ENCODE measurements at regions not wholly inside any gene's neighbourhood (a gene's known extent, or its start where the extent isn't known, plus 50 kb on each side); places are given as distances from the start of the nearest gene placed in this dataset.

DNA sequence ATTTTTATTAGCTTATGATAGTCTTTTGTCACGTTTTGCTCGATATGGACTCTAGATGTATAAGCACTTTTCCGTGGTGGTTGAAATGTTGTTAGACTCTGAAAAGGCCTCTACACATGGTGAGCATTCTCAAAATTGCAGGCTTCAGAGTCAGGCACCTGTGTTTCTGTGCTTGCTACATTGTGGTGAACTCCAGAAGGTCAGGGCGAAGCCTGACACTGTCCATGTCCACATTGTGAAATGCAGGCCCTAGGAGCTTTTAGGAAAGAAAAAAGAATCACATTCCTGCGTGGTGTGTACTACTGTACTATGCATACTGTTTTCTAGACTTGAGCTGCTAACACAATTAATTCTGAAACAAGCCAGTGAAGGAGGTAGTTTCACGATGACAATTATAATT is 86.3 kb downstream of the HS3ST1 start:
- DNase-seq, result no peak

DNA sequence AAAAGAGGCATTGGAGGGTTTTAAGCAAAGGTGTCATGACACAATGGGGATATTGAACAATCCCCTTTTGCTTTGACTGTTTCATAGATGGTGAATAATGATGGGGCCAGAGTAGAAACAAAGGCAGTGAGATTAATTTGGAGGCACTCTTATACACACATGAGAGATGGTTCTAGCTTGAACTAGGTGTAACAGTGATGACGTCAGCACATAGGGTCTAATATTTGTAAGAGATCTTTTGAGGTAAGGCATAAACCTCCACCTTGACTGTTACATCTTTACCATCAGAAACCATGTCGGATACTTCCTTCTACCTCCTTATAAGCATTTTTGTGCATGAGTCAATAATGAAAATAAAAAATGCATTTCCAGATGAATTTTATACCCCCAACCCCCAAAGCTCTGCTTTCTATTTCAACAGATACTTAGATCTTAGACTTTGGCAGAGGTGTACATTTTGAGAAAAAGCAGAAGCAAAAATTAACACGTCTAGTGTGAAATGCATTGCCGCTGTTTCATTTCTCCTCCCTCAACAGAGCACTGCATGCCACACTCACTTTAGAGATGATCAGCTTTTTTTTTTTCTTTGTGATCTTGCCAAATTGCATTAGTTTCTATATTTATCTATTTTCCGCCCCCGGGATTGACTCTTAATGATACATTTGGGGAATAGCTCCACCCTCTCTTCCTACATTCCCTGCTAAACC is 87.2 kb downstream of the HS3ST1 start:
- no peak for DNase-seq

DNA sequence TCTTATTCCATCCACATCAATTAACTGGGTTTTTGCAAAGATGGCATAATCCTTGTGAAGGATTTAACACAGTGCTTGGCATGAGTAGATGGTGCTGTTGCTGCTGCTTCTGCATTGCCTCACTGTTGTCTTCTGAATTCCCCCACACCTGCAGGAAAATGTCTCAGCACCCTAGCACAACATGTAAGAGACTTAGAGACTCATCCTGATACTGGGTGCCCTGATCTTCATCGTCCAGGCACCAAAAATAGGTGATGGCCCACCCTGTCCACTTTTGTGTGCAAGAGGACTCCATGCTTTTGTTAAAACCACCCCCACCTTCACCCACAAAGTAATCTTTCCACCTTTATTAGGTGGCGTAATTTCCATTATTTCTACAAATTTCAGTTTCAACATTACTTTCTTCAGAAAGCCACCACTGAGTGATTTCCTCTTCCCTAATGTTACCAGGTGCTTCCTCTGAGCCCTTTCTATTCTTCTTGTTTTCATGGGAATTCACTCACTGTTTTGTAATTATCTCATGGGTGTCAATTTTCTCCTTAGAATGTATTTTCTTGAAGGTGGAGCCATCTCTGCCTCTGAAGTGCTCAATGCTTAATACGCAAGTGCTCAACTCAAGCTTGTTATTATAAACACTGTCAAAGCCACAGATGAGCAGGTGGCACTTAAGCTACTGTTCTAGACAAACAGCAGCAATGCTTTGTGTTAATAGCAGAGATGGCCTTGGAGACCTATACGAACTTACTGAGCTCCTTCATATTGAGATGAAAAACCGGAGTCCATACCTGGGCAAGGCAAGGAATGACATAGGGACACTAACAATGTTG is 89.5 kb downstream of the HS3ST1 start:
- DNase-seq, result no peak

DNA sequence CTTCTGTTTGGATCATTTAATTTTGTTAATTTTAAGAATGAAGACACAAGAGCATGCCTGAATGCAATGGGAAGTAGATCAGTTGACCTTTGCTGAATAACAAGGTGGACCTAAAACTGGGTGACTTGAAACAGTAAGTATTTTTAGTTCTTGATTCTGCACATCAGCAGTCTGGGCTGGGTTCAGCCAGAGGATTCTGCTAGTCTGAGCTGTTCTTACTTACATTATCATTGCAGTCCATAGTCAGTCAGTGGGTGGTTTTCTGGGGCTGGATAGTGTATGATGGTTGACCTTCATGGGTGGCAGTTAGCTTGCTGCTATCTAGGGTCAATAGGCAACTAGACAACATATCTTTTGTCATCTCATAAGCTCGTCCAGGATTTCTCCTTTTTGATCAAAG is 91.4 kb downstream of the HS3ST1 start:
- DNase-seq, result no peak

DNA sequence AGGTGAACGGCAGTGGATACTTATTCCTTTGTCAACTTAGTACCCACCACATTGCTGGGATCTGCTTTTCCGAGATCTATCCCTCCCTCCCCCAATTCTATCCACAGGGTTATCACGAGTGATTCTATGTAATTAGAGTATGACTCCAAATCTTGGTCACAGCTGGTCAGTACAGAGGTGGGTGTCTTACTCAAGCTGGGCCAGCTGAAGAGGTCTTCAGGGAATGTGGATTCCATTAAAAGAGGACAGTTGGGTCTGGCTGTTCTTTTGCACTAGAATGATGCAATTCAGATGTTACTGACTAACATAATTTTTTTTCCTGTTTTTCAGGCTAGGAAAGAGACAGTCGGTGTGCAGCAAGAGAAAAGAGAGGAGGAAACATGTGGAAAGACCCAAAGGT is 92.3 kb downstream of the HS3ST1 start:
- DNase-seq, result no peak

DNA sequence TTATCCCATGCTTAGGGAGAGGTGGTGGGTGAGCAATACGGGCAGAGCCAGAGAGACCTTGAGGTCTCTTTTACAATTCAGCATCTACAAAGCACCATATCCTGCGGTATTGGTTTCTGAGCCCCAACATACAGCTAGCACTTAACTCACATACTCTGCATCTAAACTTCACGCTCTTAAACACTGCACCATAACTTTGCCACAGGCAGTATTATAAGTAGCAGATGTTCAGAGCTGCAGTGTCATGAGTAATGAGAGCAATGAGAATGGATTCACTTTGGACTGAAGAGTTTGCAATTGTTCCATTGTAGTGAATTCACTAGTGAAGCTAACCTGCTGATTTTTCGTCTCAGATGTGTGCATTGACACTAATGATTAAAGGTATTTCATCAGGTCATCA is 93.8 kb downstream of the HS3ST1 start:
- DNase-seq, result no peak

DNA sequence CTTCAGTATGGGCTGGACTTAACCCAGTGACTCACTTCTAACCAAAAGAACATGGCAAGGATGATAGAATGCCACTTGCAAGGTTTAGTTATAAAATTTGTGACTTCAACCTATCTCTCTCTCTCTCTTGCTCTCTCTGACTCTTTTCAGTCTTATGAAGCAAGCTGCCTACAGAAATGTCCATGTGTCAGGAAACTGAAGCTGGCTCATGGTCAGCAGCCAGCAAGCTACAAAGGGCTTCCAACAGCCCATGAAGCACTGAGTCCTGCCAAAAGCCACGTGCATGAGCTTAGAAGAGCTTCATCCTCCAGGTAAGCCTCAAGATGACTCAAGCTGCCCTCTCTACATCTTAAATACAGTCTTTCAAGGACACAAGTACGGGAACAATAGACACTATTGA is 100.3 kb downstream of the HS3ST1 start:
- DNase-seq, result no peak

DNA sequence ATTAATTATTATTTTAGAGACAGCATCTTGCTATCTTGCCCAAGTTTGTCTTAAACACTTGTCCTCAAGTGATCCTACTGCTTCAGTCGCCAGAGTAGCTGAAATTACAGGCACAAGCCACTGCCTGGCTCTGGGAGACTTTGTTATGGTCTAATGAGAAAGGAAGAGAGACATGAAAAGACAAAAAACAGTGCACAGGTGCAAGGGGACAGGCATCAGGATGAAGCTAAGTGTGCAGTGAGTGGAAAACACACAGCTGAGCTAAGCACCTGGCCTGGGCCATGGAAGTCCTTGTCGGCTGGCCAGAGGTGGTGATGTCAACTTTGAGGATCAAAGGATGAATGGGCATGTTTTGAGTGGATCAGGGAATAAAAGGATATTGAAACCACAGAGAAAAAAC is 102.7 kb downstream of the HS3ST1 start:
- DNase-seq, result no peak

DNA sequence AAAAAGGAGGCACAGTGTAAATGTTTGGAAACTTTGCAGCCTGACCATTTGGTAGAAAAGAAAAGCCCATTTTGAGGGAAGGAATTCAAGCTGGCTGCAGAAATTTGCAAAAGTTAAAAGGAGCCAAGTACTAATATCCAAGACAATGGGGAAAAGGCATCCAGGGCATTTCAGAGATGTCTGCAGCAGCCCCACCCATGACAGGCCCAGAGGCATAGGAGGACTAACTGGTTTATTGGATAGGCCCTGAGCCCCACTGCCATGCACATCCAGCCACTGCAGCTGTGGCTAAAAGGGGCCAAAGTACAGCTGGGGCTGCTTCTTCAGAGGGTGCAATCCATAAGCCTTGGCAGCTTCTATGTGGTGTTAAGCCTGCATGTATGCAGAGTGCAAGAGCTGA is 104.9 kb downstream of the HS3ST1 start:
- DNase-seq, result no peak

DNA sequence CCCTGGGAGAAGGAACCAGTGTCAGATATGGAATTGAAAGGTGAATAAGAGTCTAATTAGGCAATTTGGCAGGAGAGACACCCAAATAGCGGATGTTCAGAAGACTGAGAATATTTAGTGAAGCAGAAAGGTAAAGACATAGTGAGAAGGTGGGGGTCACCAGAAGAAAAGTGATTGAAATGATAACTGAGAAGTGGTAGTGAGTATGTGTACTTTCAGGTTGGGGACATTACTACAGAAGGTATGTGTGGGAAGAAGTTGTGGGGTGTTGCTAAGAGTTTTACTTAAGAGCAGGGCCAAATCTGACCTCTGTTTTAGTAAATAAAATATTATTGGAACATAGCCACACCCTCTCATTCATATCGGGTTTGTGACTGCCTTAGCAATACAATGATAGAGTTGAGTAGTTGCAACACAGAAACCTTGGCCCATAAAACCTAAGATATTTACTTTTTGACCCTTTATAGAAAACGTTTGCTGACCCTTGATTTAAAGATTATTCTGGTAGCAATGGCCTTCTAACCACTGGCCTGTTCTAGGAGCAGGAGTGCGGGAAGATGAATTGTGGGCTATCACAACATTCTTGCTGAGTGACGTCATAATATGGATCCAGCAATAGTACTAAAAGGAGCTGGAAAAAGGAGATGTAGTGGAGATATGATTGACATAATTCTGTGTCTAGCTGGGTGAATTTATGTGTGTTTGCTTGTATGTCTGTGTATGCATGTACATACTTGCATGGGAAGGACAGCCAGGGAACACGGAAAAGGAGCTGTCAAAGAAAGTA is 115.3 kb downstream of the HS3ST1 start:
- DNase-seq, result no peak

DNA sequence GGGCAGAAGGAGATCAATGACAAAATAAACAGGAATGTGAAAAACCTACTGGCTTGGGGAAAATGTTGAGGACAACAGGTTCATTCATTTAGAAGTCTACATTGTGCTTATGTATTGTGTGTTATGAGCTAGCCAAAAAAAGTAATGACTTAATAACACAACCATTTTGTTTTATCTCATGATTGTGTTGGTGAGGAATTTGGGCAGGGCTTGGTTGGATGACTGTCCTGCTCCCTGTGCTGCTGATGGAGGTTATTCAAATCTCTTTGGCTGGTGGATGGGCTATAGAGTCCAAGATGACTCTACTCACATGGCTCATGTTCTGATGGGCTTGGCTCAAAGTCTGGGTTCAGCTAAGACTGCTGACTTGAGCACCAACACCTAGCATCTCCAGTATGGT is 116.3 kb downstream of the HS3ST1 start:
- no peak for DNase-seq

DNA sequence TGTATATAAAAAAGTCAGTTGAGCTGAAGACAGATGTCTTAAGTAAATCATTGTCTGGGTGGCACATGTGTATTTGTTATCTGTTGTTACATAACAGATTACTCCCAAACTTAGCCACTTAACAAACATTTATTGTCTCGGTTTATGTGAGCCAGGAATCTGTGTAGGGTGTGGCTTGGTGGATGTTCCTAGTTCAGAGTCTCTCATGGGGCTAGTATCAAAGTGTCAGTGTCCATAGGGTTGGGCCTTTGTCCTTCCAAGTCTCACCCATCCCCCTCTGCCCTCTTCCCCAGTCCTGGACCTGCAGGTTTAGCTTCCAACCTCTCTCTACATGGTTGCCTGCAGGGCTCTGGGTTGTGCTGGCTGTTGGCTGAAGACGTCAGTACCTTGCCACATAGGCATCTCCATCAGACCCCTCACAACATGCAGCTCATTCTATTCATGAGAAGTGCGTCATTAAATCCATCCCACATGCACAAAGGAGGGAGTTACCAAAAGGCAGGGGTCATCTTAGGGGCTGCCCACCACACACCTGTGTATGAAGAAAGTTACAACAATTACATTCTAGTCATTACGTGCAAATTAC is 127.5 kb downstream of the HS3ST1 start:
- DNase-seq, result no peak

DNA sequence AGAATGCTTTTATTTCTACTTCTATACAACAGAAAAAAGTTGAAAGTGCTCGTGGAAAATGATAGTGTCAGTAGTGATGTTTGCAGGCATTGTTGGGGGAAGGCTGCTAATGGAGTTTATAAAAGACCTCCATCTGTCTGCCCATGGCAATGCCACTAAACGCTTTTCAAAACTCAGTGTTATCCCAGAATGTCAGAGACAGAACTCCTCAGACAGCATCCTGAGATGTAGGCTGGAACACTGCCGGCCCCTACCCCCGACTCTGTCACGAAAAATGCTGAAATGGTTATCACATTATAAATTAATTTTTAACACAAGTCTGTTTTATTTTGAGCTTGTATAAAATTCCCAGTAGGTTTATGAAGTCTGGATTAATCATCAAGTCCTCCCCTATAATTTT is 128.9 kb downstream of the HS3ST1 start:
- DNase-seq, result no peak

DNA sequence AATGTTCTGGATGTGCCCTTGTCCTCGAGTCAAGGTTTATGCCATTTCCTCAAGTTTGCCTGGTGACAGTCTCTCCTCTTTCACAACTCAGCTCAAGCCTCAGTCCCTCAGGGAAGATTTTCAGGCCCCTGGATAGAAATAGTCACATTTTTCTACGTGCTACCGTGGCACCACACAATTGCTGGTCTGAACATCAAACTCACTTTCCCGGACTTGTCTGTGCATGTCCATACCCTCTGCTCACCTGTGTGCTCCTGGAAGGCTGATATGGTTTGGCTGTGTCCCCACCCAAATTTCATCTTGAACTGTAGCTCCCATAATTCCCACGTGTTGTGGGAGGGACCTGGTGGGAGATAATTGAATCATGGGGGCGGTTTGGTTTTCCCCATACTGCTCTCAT is 129.7 kb downstream of the HS3ST1 start:
- no peak for DNase-seq

DNA sequence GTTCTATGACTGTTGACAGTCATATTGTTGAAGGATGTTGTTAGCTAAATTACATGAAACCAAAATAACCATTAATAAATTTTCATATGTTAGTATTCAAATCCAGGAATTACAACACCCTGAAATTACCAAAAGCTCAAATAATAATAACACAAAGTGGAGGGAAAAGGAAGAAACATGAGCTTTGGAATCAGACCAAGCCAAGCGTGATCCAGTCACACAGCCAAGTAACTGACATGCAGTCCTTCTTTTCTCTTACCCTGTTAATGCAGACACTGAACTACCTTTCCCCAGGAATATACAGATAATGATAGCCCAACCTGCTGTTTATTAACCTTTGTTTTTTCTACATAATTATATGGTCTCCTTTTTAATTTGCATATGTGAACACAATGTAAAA is 130.2 kb downstream of the HS3ST1 start:
- DNase-seq, result no peak

DNA sequence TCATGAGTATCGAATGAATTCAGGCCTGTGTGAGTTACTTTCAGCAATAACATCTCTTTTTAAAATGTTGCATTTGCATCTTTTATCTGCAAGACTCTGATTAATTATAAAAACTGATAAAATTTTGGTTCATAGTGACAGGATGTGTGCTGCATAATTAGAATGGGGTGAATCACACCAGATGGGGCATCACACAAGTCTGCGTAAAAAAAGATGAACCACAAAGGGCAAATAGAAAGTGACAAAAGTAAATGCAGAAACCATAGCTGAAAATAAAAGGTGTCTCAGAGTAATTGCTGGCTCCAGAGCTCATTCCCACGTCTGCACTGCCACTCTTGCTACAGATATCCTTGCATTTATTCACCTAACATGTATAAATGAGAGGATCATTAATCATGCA is 131.1 kb downstream of the HS3ST1 start:
- no peak for DNase-seq

DNA sequence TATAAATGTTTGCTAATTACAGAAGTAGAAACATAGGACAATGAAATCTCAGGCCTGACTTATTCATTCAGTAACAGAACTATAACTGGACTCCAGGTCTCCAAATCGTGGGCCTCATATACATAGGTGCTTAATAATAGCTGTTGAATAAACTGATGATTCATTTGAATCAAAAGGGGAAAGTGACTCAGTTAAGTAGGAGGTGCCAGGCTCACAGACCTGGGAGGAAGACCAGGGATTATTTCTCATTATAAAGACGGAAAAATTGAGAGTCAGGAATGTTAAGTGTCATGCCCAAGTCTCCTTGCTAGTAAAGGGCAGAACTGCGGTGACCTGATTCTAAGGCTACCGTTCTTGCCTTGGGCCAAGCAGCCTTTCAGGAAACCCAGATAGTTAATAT is 131.5 kb downstream of the HS3ST1 start:
- no peak for DNase-seq

DNA sequence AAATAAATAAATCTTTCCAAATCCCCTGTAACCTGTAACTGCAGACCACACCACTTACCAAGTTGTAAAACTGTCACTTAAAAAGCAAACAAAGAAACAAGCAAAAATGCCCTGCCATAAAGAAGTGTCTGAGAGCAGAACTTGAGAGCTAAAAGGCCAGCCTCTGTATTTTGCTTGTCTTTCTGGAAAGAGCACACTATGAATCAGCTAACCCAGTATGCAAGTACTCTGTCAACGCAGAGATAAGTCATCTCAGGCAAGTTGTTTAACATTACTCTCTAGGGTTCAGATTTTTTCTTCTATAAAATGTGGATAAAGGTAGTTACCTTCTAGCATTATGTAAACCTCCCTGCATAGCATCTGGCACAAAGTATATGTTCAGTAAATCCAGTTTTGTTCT is 134.8 kb downstream of the HS3ST1 start:
- no peak for DNase-seq

DNA sequence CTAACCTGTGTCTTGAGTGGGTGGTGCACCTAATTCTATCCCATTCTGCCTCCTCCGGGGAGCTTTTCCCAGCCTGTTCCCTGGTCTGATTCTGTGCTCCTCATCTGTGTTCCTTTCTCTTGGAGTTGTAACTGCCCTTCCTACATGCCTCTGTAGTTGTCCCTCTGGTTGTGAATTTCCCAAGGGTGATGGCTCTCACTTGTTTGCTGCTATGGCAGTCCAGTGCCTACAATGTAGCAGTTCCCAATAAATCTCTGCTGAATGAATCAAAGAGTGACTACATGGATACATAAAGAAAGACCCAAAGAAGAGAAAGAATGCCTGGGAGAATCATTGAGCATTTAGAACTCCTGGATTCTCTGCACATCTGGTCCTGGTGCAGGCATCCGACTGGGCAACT is 141.6 kb downstream of the HS3ST1 start:
- no peak for DNase-seq

DNA sequence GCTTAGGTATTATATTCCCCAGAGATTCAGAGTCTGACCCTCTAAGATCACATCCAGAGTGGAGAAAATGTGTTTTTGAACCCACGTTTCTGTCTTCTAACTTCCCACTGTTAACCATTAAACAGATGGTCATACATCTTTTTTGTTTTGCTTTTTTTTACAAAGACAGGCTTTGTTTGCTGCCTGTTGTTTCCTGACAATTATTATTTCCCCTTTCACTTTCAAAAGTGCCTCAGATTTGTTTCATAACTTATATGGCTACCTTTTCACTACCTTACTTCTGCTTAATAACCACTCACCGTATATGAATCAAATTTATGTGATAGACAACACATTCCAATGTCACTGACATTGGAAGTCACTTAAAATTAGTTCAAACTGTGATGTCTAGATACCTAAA is 142.2 kb downstream of the HS3ST1 start:
- no peak for DNase-seq

DNA sequence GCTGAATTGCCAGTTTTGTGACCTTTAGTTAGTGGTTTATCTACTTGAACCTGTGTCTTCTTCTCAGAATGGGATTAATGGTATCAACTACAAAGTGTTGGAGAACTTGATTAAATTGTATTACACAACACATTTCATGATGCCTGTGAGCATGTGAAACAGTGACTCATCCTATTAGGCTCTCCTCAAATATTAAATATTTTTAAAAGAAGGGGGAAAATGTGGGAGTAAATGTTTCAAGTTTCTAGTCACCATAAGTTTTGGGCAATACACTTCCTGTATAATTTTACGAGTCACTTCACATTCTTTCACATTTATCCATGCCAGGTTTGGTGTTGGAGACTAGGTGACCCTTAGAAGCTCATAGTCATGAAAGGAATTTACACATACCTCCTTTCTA is 147.0 kb downstream of the HS3ST1 start:
- DNase-seq, result no peak

DNA sequence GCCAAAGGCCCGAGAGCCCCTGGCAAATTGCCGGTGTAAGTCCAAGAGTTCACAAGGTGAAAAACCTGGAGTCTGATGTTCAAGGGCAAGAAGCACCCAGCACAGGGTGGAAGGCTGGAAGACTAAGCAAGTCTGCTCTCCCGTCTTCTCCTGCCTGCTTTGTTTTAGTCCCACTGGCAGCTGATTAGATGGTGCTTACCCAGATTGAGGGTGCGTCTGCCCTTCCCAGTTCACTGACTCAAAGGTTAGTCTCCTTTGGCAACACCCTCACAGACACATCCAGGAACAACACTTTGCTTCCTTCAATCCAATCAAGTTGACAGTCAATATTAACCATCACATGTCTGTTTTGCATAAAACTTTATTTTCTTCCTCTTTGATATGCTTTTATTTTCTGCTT is 157.4 kb downstream of the HS3ST1 start:
- no peak for DNase-seq

DNA sequence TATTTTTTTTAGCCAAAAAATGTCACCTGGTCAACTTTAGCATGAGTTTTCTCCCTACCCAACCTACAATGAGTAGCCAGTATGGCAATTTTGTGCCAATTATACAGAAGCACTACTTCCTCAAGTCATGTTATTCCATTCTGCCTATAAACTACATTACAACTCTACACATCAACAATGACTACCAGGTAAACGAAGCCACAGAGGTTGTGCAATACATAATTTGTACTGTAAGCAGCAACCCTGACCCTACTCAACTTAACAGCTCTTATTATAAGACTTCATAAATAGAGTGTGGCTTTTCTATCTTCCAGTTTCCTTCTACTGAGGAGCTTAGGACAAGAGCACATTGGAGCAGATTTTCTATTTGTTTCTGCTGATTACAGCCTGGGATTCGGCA is 160.5 kb downstream of the HS3ST1 start:
- DNase-seq, result no peak

DNA sequence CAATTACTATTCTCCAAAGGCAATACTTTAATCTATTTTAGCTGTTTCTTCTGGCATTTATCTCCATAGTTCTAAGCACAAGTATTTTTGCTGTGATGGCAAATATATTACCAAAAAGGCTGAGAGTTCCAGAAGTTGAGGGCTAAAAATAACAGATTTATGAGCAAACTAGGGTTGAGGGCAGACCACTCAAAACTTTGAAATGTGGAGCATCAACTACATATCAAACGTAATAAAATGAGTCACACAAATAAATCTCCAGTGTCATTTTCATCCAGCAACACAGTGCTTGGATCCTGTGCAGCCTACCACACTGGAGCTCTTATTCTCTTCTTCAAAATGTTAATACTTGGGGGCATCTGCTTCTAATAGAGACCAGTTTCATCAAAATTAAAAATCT is 163.9 kb downstream of the HS3ST1 start:
- DNase-seq, result no peak
